Inflammatory macrophage treated with lipopolysaccharide for 4 hours (primary cell): ENCODE measurements at regions not wholly inside any gene's neighbourhood (a gene's known extent, or its start where the extent isn't known, plus 50 kb on each side); places are given as distances from the start of the nearest gene placed in this dataset.

Source experiments
- DNase-seq: peaks from one replicate; pipeline ENCODE4 v3.0.0-alpha.2; 2020

- DNase-seq: no peak
Measured at GRCh38 chr18:40075616-40076015, 1879.4 kb upstream of the PIK3C3 start.

- no peak for DNase-seq
Measured at GRCh38 chr18:40072761-40073160, 1882.3 kb upstream of the PIK3C3 start.

- no peak for DNase-seq
Measured at GRCh38 chr18:40066368-40066767, 1888.7 kb upstream of the PIK3C3 start.

DNA sequence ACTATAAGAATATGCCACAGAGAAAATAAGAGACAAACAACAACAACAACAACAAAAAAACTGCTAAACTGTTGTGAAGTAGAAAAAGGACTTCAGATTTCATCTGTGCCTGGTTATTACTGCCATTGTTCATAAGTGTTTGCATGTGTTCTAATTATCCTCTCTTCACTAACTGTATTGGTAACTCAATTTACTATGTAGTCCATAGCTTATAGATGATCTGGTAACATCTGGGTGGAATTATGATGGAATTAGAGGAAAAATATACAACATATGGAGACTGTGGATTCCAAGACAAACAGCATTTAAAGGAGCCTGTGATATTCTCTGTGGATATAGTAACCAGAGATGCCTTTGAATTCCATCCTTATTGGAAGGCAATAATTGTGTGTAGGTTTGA lies 1891.5 kb upstream of the PIK3C3 start:
- no peak for DNase-seq

- DNase-seq: no peak
Measured at GRCh38 chr18:40061086-40061485, 1893.9 kb upstream of the PIK3C3 start.

DNA sequence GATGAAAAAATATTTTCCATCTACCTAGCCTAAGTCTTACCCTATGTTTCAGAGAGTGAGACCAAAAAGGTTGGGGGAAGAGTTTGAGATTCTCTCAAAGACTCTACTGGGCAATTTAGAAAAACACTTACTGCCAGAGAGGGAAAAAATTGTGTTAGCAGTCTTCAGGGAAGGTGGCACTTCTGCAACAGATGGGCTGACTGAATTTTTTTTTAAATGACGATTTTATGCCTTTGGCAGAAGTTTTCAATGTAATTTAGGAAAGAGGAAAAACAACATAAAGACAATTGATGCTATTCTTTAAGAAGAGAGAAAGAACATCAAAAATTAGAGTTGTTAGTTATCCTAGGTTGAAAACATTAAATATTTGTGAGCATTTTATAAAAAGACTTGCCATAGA lies 1894.5 kb upstream of the PIK3C3 start:
- no peak for DNase-seq

GRCh38 chr18:40058811-40059570 lies 1896.0 kb upstream of the PIK3C3 start:
- DNase-seq: no peak

GRCh38 chr18:40056079-40056692 lies 1898.8 kb upstream of the PIK3C3 start:
- DNase-seq: no peak

DNA sequence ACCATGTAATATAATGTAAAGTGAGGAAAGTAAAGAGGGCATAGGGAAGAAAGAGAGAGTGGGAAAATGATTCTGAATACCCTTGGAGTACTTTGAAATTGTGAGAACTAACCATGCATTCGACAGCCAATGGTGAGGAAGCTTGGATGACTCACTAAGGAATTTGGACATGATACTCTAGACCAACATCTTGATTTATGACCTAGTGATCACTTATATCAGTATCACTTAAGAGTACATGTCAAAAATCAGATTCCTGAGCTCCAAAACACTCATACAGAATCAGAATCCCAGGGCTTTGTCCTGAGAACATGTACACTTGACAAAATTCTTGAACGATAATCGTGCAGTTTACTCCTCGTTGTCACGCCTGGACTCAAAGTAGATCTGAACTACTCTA lies 1899.8 kb upstream of the PIK3C3 start:
- DNase-seq: no peak

- no peak for DNase-seq
Measured at GRCh38 chr18:40049716-40050115, 1905.3 kb upstream of the PIK3C3 start.

DNA sequence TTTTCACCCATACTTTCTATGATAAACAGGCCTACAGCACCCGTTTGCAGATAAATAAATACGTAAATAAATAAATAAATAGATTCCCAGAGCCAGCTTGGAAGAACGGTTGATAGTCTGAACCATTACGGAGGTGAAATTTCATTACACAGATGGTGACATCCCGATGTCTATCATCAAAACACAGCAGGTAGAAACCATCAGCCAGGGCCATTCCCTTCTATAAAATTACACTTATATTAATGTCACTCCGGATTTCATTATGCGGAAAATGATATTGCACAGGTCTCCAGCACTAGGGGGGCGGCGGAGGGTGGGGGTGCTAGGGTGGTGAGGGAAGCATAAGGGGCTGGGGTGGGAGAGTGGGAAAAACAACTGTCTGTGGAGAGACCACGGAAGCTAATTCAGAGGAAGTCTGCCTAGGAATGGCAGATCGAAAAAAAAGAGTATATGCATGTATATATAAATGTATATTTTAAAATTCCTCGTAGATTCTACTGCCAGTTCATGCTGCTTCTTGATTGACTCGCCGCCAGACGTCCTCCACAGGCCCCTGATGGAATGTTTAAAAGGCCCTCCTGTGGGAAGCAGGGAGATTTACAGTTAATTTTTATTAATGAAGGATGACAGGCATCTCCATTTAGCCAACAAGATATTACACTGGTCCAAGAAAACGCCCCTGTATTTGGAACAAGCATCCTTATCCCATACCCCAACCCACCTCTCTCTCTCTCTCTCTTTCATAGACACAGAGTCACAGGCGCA lies 1906.0 kb upstream of the PIK3C3 start:
- DNase-seq: no peak

DNA sequence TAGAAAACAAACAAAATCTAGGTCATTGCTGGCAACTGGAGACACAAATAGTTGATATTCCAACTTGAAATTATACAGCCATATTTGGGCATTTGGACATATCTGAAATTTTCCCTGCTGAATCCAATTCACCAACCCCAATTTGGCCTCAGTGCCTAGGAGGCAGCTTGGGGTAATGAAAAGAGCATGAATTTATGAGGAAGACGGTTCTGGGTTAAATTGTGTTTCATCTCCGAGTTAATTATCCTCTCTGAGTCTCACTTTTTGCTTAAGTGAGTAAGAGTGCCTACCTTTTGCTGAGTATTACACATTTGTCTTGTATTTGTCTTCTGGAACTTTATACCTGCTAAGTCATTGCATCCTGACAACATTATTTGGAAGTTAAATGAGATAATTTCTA lies 1906.8 kb upstream of the PIK3C3 start:
- DNase-seq: no peak

DNA sequence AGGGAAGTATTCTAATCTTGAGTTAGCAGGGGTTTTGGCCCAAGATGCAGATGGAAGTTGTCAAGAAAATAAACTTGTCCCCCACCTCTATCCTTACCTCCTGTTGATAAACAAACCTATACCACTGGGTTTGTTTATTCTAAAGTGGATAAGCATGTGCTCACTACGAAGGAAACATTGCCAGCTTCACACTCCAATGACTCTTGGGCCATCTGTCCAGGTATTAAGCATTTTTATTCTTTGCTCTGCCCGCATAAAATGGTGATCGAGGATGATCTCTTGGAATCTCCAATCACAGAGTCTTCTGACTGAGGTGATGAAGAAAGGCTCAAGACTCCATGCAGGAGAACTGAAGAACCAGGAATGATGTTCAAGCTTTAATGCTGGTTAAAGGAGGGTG lies 1908.4 kb upstream of the PIK3C3 start:
- no peak for DNase-seq

DNA sequence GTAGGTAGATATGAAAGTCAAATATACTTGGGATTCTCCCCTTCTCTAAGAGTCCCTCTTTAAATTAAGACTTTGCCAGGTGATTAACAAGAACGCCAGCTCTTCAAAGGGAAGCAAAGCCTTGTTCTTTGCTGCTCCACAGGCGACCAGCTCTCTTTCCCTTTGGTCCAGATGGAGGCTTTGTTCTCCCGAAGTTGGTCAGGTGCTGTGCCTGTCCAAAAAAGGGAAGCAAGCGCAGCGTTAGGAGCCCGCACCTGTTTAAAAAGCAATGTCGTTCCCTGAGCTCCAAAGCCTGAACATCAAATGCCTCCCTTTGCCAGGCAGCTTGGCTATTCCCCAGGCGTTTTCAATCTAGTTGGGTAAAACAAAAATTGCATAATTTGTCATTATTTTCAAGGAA lies 1913.1 kb upstream of the PIK3C3 start:
- no peak for DNase-seq

GRCh38 chr18:40040574-40040973 lies 1914.5 kb upstream of the PIK3C3 start:
- DNase-seq: no peak

DNA sequence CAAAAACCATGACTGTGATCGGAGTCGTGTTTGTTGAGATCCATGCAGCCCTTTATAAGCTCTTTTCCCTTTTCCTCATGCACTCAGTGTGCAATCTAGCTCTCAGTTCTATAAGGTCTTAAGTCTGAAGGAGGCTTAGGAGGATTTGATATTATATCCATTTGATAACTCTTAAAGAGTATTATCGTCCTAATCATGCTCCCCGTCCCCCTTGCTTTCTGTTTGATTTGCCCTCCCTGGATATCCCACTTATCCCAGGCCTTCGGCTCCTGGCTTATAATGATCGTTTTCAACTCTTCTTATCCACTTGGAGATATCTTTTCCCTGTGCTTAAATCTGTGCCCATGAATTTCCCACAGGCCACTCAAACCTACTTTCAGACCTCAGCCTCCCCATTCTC lies 1917.7 kb upstream of the PIK3C3 start:
- DNase-seq: no peak

GRCh38 chr18:40036861-40037260 lies 1918.2 kb upstream of the PIK3C3 start:
- DNase-seq: no peak

GRCh38 chr18:40035966-40036365 lies 1919.1 kb upstream of the PIK3C3 start:
- no peak for DNase-seq

DNA sequence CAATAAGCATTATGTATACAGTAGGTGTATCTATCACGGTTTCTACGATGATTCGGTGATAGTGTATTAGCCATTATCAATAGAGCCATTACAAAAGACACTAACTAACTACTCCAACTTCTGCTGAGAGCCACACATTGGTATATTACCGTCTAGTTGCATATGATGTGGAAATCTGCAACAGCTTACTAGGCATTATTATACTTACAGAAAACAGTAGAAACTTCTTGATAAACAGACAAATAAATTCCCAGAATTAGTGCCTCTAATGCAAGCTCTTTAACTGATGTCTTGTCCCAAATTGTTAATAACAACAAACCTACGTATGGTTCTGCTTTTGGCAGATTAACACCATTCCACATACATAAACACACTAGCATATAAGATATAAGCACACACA lies 1923.0 kb upstream of the PIK3C3 start:
- no peak for DNase-seq

GRCh38 chr18:40031435-40031834 lies 1923.6 kb upstream of the PIK3C3 start:
- no peak for DNase-seq

- no peak for DNase-seq
Measured at GRCh38 chr18:40019797-40020392, 1935.1 kb upstream of the PIK3C3 start.

- DNase-seq: no peak
Measured at GRCh38 chr18:40018266-40018665, 1936.8 kb upstream of the PIK3C3 start.

DNA sequence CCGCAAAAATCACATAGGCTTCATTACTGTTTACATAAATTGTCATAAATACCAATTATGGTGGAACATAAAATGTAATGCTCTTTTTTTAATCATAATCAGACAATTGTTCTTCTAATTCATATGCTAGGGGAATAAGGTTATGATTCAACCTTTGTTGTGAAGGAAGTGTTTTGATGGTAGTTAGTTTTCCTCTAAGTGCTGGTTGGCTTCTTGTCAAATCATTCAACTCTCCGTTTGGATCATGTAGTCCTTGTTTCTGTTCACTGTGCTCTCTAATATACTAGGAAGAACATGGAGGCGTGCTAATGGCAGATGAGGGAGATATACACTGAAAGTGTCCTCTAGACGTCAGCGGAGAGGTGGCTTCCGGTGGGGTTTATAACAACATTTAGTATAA lies 1938.0 kb upstream of the PIK3C3 start:
- no peak for DNase-seq

GRCh38 chr18:40016405-40016804 lies 1938.6 kb upstream of the PIK3C3 start:
- DNase-seq: no peak
